ENCODE measurements at regions not wholly inside any gene's neighbourhood (a gene's known extent, or its start where the extent isn't known, plus 50 kb on each side); places are given as distances from the start of the nearest gene placed in this dataset.

- TF ChIP-seq CTCF (IDR thresholded peaks at IDR 0.05 in 4 of 5, conservative IDR thresholded peaks at IDR 0.05 in 1 of 5) (no peak), POLR2A (IDR thresholded peaks at IDR 0.05) (no peak)
Observed at GRCh38 chr1:82214606-82215005, 413.9 kb downstream of the ADGRL2 start.

Measured in gastrocnemius medialis (tissue), 4 donors.